Heart left ventricle (tissue), 13 donors: ENCODE measurements at regions not wholly inside any gene's neighbourhood (a gene's known extent, or its start where the extent isn't known, plus 50 kb on each side); places are given as distances from the start of the nearest gene placed in this dataset.

Experiments
- POLR2A ChIP-seq, 2 donors: fragments of 450-650 bp; IDR thresholded peaks; one replicate each; pipeline ENCODE4 v1.6.1; 2017; ENCODE audit warnings: antibody characterized with exemption in 2 of 2, mild to moderate bottlenecking in 2 of 2, moderate library complexity in 2 of 2
- TF ChIP-seq, protein P1 (sequence below), 12 donors: fragments of 200-600 bp; sonication (generic) in 4 of 12; IDR thresholded peaks; one replicate each; pipeline versions ENCODE4 v1.5.0 to v1.8.0; 2018 to 2022; ENCODE audit warnings: antibody characterized with exemption in 12 of 12, mild to moderate bottlenecking in 5 of 12
- donor health status: ischemic (EF 13 %, LVEDD 7.1; RV severe dilation, severe dysfunction).
- donor health status: DM: no; HTN: yes; CAD: no.
- donor health status: DM: no; HTN: no; CAD: no.
- donor health status: ischemic (EF 25% LVEDD 6.9; RV normal size, moderate dysfunction).
- donor health status: ischemic (EF 25% LVEDD 5.7; RV mildly dilated, moderate dysfunction).
- donor health status: ischemic (EF 35%, LVEDD 5.7; RV mildly dilated, moderate dysfunction).
- donor health status: nonischemic (EF 11% LVEDD 7.7; RV severe dilation, severe dysfunction).
- donor health status: DM: yes; HTN: yes; CAD: no.
- donor health status: PGD.
- donor health status: ischemic (EF 29% LVEDD 5.4; RV normal size, mild dysfunction).
- donor health status: nonischemic (EF 23%, LVEDD 6.1; RV moderate dilation, normal function).

DNA sequence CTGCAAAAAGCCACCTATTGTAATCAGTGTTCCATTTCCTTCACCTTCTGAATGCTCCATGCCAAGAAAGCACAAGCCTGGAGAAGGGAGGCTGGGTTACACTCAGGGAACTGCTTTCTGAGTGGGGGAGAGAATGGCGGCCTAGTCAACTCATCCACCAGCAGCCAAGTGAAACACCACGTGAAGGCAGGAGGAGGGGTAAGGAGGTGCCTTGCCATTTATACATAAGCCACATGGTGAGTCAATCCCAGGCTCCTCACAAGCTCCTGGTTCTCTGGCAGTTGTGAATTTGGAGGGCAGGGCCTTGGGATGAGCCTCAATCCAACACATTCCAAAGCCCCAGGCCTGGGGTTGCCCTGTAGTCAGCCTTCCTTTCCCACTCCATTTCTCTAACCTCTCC, 149.4 kb downstream of the CD24 start:
- TF ChIP-seq, protein P1, sequence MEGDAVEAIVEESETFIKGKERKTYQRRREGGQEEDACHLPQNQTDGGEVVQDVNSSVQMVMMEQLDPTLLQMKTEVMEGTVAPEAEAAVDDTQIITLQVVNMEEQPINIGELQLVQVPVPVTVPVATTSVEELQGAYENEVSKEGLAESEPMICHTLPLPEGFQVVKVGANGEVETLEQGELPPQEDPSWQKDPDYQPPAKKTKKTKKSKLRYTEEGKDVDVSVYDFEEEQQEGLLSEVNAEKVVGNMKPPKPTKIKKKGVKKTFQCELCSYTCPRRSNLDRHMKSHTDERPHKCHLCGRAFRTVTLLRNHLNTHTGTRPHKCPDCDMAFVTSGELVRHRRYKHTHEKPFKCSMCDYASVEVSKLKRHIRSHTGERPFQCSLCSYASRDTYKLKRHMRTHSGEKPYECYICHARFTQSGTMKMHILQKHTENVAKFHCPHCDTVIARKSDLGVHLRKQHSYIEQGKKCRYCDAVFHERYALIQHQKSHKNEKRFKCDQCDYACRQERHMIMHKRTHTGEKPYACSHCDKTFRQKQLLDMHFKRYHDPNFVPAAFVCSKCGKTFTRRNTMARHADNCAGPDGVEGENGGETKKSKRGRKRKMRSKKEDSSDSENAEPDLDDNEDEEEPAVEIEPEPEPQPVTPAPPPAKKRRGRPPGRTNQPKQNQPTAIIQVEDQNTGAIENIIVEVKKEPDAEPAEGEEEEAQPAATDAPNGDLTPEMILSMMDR (IDR thresholded peaks at IDR 0.05), result no peak
- no peak for TF ChIP-seq POLR2A (IDR thresholded peaks at IDR 0.05)
